ENCODE measurements at regions not wholly inside any gene's neighbourhood (a gene's known extent, or its start where the extent isn't known, plus 50 kb on each side); places are given as distances from the start of the nearest gene placed in this dataset.

DNA sequence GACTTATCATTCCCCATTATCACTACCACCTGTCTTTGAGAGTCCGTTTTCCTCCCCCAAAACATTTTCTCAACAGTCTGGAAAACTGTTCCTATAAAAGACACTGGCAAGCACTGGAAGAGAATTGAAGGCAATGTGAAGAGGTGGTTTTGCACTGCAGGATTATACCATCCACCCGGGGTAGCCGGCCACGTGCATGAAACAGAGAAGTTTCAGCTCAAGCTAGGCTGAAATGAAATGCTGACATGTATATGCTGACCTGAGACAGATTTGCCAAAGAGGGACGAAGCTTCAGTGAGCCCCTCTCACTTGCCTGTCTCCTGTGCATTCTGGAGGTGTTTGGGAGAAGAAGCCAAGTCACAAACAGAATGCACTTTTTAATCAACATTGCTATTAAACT lies 567.0 kb downstream of the EBF1 start:
- peaks cover 5% of the 10 kb centered on the region for H3K27me3 Mint-ChIP-seq (ENCODE audit: low read depth)
- peaks cover 8% of the 10 kb centered on the region for H3K4me1 Mint-ChIP-seq (ENCODE audit: low read depth)
- no peaks in the 10 kb centered on the region for H3K36me3 Mint-ChIP-seq (ENCODE audit: low read depth)
- H3K27ac Mint-ChIP-seq (ENCODE audit: unreplicated experiment) = no peak overlapping the region
- H3K4me3 Mint-ChIP-seq (ENCODE audit: unreplicated experiment) = no peak overlapping the region
- DNase-seq (ENCODE audit: low spot score) = no peak
- TF ChIP-seq, protein P1, sequence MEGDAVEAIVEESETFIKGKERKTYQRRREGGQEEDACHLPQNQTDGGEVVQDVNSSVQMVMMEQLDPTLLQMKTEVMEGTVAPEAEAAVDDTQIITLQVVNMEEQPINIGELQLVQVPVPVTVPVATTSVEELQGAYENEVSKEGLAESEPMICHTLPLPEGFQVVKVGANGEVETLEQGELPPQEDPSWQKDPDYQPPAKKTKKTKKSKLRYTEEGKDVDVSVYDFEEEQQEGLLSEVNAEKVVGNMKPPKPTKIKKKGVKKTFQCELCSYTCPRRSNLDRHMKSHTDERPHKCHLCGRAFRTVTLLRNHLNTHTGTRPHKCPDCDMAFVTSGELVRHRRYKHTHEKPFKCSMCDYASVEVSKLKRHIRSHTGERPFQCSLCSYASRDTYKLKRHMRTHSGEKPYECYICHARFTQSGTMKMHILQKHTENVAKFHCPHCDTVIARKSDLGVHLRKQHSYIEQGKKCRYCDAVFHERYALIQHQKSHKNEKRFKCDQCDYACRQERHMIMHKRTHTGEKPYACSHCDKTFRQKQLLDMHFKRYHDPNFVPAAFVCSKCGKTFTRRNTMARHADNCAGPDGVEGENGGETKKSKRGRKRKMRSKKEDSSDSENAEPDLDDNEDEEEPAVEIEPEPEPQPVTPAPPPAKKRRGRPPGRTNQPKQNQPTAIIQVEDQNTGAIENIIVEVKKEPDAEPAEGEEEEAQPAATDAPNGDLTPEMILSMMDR (IDR thresholded peaks at IDR 0.05) = no peak
- H3K9me3 Mint-ChIP-seq (ENCODE audit: low read depth) = no peaks in the 10 kb centered on the region

- Mint-ChIP-seq H3K36me3 (ENCODE audit: low read depth) (no peaks in the 10 kb centered on the region), H3K27ac (ENCODE audit: unreplicated experiment) (no peak overlapping the region), H3K9me3 (ENCODE audit: low read depth) (no peaks in the 10 kb centered on the region), H3K27me3 (ENCODE audit: low read depth) (peaks cover 5% of the 10 kb centered on the region), H3K4me3 (ENCODE audit: unreplicated experiment) (no peak overlapping the region), H3K4me1 (ENCODE audit: low read depth) (peaks cover 8% of the 10 kb centered on the region)
- no peak for DNase-seq (ENCODE audit: low spot score)
- TF ChIP-seq, protein P1 (IDR thresholded peaks at IDR 0.05) = no peak
These were observed 567.9 kb downstream of the EBF1 start for GRCh38 chr5:158531860-158532259.

DNA sequence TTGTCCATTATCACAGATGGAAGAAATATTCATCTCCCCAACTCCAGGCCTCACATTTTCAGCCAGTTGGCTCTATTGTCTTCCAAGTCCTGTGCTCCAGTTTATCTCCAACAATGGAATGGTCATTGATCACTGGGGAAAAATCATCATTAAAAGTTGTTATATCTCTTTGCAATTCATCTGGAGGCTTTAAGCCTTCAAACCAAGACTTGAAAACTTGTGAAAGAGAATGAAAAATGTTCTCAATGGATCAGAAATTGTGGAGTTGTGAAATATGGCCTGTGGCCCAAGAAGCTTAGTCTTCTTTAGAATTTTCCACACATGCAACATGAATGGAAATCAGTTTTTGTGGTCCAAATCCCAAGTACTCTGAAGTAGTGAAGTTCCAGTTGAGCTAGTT lies 569.6 kb downstream of the EBF1 start:
- peaks cover 8% of the 10 kb centered on the region for H3K4me1 Mint-ChIP-seq (ENCODE audit: low read depth)
- H3K4me3 Mint-ChIP-seq (ENCODE audit: unreplicated experiment) = no peak overlapping the region
- no peaks in the 10 kb centered on the region for H3K36me3 Mint-ChIP-seq (ENCODE audit: low read depth)
- no peak overlapping the region for H3K27ac Mint-ChIP-seq (ENCODE audit: unreplicated experiment)
- DNase-seq (ENCODE audit: low spot score) = no peak
- no peaks in the 10 kb centered on the region for H3K9me3 Mint-ChIP-seq (ENCODE audit: low read depth)
- peaks cover 2% of the 10 kb centered on the region for H3K27me3 Mint-ChIP-seq (ENCODE audit: low read depth)
- TF ChIP-seq, protein P1 (IDR thresholded peaks at IDR 0.05) = no peak

DNA sequence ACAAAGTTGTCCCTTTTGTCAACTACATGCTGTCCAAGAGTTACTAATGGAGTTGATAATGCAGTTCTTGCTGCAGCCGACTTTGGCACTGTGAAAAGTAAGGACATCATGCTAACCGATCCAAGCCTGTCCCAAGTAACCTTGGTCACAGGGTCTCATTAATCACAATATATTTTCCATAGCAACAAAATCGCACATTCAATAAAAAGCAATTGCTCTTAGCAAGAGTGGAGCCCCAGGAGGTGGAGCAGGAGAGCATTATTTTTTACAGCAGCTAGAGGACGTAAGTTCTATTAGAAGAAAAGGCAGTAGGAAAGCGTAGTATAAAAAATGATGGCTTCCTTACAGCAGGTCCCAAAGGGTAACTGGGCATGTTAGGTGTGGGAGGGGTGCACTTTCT lies 570.3 kb downstream of the EBF1 start:
- Mint-ChIP-seq H3K27me3 (ENCODE audit: low read depth) (peaks cover 2% of the 10 kb centered on the region), H3K27ac (ENCODE audit: unreplicated experiment) (no peak overlapping the region)
- TF ChIP-seq, protein P1 (IDR thresholded peaks at IDR 0.05) = no peak

DNA sequence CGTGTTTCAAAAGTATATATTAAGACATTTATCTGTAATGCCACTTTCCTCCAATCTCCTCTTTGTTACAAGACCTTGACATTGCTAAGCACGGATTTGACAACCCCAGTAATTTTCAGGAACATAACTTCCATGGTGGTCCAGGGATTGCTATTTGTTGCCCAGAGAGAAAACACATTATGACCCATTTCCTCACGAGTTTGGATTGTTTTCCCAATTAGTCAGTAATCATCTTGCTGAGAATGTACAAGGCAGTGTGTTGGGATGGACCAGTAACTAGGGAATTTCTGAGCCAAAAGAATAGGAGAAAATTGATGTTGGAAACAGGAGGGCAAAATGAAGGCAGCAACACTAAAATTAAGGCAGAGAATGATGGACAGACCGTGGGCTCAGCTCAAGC lies 574.1 kb downstream of the EBF1 start:
- Mint-ChIP-seq H3K9me3 (ENCODE audit: low read depth) (no peaks in the 10 kb centered on the region), H3K27ac (ENCODE audit: unreplicated experiment) (no peak overlapping the region), H3K27me3 (ENCODE audit: low read depth) (no peaks in the 10 kb centered on the region)

More for the DNA sequence above, 570.3 kb downstream of the EBF1 start:
- H3K36me3 Mint-ChIP-seq (ENCODE audit: low read depth) = no peaks in the 10 kb centered on the region
- peaks cover 8% of the 10 kb centered on the region for H3K4me1 Mint-ChIP-seq (ENCODE audit: low read depth)
- DNase-seq (ENCODE audit: low spot score) = no peak
- H3K9me3 Mint-ChIP-seq (ENCODE audit: low read depth) = no peaks in the 10 kb centered on the region
- H3K4me3 Mint-ChIP-seq (ENCODE audit: unreplicated experiment) = no peak overlapping the region

More for the DNA sequence above, 574.1 kb downstream of the EBF1 start:
- DNase-seq (ENCODE audit: low spot score) = no peak
- peaks cover 17% of the 10 kb centered on the region for H3K4me1 Mint-ChIP-seq (ENCODE audit: low read depth)
- TF ChIP-seq, protein P1 (IDR thresholded peaks at IDR 0.05) = no peak
- no peak overlapping the region for H3K4me3 Mint-ChIP-seq (ENCODE audit: unreplicated experiment)
- no peaks in the 10 kb centered on the region for H3K36me3 Mint-ChIP-seq (ENCODE audit: low read depth)
